HG02678 (cell line): ENCODE measurements at regions not wholly inside any gene's neighbourhood (a gene's known extent, or its start where the extent isn't known, plus 50 kb on each side); places are given as distances from the start of the nearest gene placed in this dataset.

ENCODE experiments used
- ATAC-seq: cut with Tn5 transposase; IDR thresholded peaks from one replicate; pipeline ENCODE4 v1.9.1; 2021; ENCODE audit warnings: mild to moderate bottlenecking, moderate library complexity; ENCODE audit not compliant: unreplicated experiment

- no peak for ATAC-seq
Observed at GRCh38 chr1:57686306-57686705, 262.4 kb upstream of the DAB1 start.

GRCh38 chr1:57683037-57683942, 259.4 kb upstream of the DAB1 start:
- ATAC-seq, result no peak

- ATAC-seq, result no peak
Observed at GRCh38 chr1:57678138-57678537, 254.3 kb upstream of the DAB1 start.

GRCh38 chr1:57675776-57676175, 251.9 kb upstream of the DAB1 start:
- no peak for ATAC-seq

GRCh38 chr1:57674801-57675200, 250.9 kb upstream of the DAB1 start:
- ATAC-seq, result no peak

- no peak for ATAC-seq
Observed at GRCh38 chr1:57672346-57673140, 248.7 kb upstream of the DAB1 start.

- no peak for ATAC-seq
Observed at GRCh38 chr1:57671750-57672149, 247.9 kb upstream of the DAB1 start.

GRCh38 chr1:57659804-57660203, 235.9 kb upstream of the DAB1 start:
- ATAC-seq, result no peak

- ATAC-seq, result no peak
Observed at GRCh38 chr1:57655161-57655560, 231.3 kb upstream of the DAB1 start.

- ATAC-seq, result no peak
Observed at GRCh38 chr1:57644667-57645066, 220.8 kb upstream of the DAB1 start.

GRCh38 chr1:57638239-57638638, 214.4 kb upstream of the DAB1 start:
- no peak for ATAC-seq

GRCh38 chr1:57637155-57637554, 213.3 kb upstream of the DAB1 start:
- ATAC-seq, result no peak

- ATAC-seq, result no peak
Observed at GRCh38 chr1:57633881-57634280, 210.0 kb upstream of the DAB1 start.

GRCh38 chr1:57633056-57633455, 209.2 kb upstream of the DAB1 start:
- no peak for ATAC-seq

- ATAC-seq, result no peak
Observed at GRCh38 chr1:57632401-57632800, 208.5 kb upstream of the DAB1 start.

- no peak for ATAC-seq
Observed at GRCh38 chr1:57627612-57628011, 203.8 kb upstream of the DAB1 start.

GRCh38 chr1:57623791-57624538, 200.1 kb upstream of the DAB1 start:
- ATAC-seq, result no peak

- no peak for ATAC-seq
Observed at GRCh38 chr1:57623039-57623790, 199.4 kb upstream of the DAB1 start.

- no peak for ATAC-seq
Observed at GRCh38 chr1:57621776-57622175, 197.9 kb upstream of the DAB1 start.

GRCh38 chr1:57620605-57621004, 196.7 kb upstream of the DAB1 start:
- no peak for ATAC-seq

GRCh38 chr1:57616921-57617320, 193.1 kb upstream of the DAB1 start:
- no peak for ATAC-seq
